ENCODE measurements at regions not wholly inside any gene's neighbourhood (a gene's known extent, or its start where the extent isn't known, plus 50 kb on each side); places are given as distances from the start of the nearest gene placed in this dataset.

GRCh38 chr3:59418836-59419235, 369.0 kb upstream of the CFAP20DC start:
- TF ChIP-seq POLR2A (IDR thresholded peaks at IDR 0.05) (no peak), CTCF (IDR thresholded peaks at IDR 0.05) (no peak), POLR2AphosphoS5 (IDR thresholded peaks at IDR 0.05) (no peak)
